GM12874 (cell line): ENCODE measurements at regions not wholly inside any gene's neighbourhood (a gene's known extent, or its start where the extent isn't known, plus 50 kb on each side); places are given as distances from the start of the nearest gene placed in this dataset.

ENCODE experiments used
- CTCF ChIP-seq: IDR thresholded peaks from 2 replicates; pipeline ENCODE4 v1.5.1; 2011; ENCODE audit warnings: low read depth, mild to moderate bottlenecking, control low read depth, low read length, moderate library complexity; ENCODE audit not compliant: insufficient read depth

- no peak for TF ChIP-seq CTCF
These were observed 106.4 kb upstream of the RPS6KA3 start for GRCh38 chrX:20373063-20373462.

DNA sequence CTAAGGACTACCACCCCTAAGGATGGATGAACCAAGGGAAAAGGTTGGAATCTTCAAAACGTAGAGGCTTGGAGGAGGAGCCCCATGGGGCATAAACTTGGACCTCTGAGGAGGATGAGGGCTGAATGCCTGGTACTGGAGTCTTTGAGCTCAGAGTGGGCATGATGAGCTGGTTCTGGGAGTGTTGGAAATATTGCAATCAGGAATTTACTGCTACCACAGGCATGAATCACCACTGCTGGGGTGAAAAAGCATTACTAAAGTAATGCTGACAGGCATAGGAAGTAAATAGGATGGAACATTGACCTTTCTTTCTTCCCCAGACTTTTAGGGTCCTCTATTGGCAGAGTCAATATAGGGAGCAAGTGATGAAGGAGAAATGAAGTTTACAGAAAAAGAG lies 105.8 kb upstream of the RPS6KA3 start:
- no peak for TF ChIP-seq CTCF

DNA sequence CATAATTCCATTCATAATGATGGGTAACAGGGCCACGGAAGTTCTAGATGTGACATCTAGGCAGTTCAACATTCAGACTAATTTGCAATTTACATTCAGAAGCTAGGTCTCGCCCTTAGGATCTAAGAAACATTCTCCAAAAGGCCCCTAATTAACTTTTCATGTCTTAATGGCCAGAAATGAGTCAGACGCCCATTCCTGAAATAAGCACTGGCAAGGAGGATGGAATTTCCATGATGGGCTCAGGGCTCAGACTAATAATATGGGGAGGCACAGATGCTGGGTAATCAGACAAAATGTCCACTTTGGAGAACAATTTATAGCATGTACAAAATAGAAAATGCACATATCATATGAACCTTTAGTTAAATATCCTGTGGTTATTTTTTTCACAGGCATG lies 102.8 kb upstream of the RPS6KA3 start:
- TF ChIP-seq CTCF: no peak

DNA sequence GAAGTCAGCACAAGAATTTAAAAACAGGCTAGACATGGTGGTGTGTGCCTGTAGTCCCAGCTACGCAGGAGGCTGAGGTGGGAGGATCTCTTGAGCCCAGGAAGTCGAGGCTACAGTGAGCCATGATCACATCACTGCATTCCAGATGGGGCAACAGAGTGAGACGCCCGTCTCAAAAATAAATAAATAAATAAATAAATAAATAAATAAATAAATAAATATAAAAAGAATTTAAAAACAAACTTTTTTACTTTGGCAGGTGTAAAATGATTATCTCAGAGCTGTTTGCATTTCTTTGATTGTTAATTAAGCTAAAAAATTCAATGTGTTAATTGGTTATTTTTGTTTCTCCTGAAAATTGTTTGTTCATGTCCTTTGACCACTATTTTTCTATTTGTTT lies 97.5 kb upstream of the RPS6KA3 start:
- no peak for TF ChIP-seq CTCF

DNA sequence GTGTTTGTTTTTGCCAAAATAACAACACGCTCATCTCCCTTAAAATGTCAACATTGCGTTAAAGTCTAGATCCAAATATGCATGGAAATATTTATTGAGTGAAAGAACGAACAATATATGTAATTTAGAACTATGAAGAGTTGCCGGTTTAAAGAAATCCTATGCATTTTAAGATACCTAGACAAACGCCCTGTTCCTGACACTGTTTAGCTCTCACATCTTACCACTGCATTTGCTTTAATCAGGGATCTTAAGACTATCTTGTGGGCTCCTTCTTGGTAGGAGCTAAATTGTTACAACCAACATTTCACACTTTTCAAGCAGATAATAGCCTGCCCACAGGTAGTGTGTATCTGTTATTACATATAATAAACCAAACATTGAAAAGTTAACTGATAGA lies 96.6 kb upstream of the RPS6KA3 start:
- no peak for TF ChIP-seq CTCF

DNA sequence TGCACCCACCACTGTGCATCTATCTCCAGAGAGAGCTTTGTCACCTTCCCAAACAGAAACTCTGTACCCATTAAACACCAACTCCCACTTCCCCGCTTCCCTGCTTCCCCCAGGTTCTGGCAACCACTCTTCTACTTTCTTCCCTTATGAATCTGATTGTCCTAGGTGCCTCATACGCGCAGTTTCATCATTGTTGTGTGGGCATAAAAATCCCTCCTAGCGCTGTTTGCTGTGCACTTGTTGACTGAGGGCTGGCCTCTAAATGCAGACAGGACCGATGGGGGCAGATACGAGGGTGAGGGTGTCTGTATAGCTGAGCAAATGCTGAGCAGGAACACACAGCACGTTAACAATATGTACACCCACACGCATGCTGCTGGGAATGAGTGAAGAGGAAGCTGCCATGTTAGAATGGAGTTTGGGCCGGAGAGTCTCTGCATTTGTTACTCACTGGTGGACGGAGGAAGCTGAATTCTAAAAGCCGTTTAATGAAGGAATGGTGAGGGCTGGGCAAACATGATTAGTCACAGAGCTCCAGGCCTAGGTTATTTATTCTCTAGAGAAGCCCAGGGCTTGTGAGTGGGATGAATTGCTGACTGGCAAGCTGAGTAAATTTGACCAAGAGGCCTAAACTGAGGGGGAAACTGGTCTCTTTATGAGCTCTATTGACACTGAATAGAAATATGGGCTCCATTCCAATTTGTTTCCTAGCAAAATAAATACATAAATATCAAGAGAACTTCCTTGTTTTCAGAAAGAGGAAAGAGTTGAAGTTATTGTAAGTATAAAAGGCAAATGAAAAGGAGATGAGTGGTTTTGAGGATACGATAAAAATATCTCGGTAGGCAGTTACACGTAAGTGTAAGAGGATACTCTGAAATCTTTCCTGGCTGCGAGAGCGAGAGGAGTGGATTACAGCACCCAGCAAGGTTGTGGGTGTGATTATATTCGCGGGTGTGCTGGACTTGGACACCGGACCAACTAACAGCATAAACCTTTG lies 95.9 kb upstream of the RPS6KA3 start:
- no peak for TF ChIP-seq CTCF

- TF ChIP-seq CTCF: no peak
These were observed 95.2 kb upstream of the RPS6KA3 start for GRCh38 chrX:20361890-20362262.
